A549 (cell line): ENCODE measurements at regions not wholly inside any gene's neighbourhood (a gene's known extent, or its start where the extent isn't known, plus 50 kb on each side); places are given as distances from the start of the nearest gene placed in this dataset.

Source experiments
- BHLHE40 ChIP-seq: IDR thresholded peaks from 2 replicates; pipeline ENCODE4 v1.6.1; 2012; ENCODE audit warnings: low read depth, low read length, inconsistent platforms
- CTCF ChIP-seq: fragments of >200 bp; sonication (Bioruptor Twin); formaldehyde crosslinking; IDR thresholded peaks from 3 replicates; pipeline ENCODE4 v1.5.1; 2016
- PHF8 ChIP-seq: fragments of 200-600 bp; sonication (generic); IDR thresholded peaks from 2 replicates; pipeline ENCODE4 v1.6.1; 2016; ENCODE audit warnings: low read depth, mild to moderate bottlenecking, antibody characterized with exemption, moderate library complexity, borderline replicate concordance
- POLR2AphosphoS2 ChIP-seq: conservative IDR thresholded peaks from 2 replicates; pipeline ENCODE4 v1.6.1; 2012; ENCODE audit warnings: low read length, improper control_type of control experiment, inconsistent platforms

GRCh38 chr16:26371349-26371869, 679.6 kb downstream of the HS3ST4 start:
- TF ChIP-seq CTCF = no peak
- no peak for TF ChIP-seq POLR2AphosphoS2
- no peak for TF ChIP-seq PHF8
- no peak for TF ChIP-seq BHLHE40
